Thoracic aorta (tissue), 2 donors: ENCODE measurements at regions not wholly inside any gene's neighbourhood (a gene's known extent, or its start where the extent isn't known, plus 50 kb on each side); places are given as distances from the start of the nearest gene placed in this dataset.

Source experiments
- ATAC-seq: fragments of 150-250 bp; one replicate; pipeline ENCODE4 v1.8.0; 2017; ENCODE audit warnings: low read depth; ENCODE audit not compliant: insufficient number of reproducible peaks, low FRiP score
- DNase-seq: peaks from one replicate; pipeline ENCODE4 v3.0.0-alpha.2; 2020; ENCODE audit warnings: low spot score
- H3K27ac ChIP-seq, 2 donors: fragments of 200-600 bp; sonication (generic); 1 replicate in 1 of 2; 2 replicates in 1 of 2; pipeline ENCODE4 v1.5.1; 2016; ENCODE audit warnings: mild to moderate bottlenecking in 2 of 2, moderate library complexity in 2 of 2
- H3K27me3 ChIP-seq: fragments of 200-600 bp; sonication (generic); replicated peaks from 2 replicates; pipeline ENCODE4 v1.6.0; 2016; ENCODE audit warnings: mild to moderate bottlenecking; ENCODE audit not compliant: insufficient read depth
- H3K36me3 ChIP-seq: fragments of 200-600 bp; sonication (generic); one replicate; pipeline ENCODE4 v1.5.1; 2016
- H3K4me1 ChIP-seq, 2 donors: fragments of 200-600 bp; sonication (generic); 1 replicate in 1 of 2; 2 replicates in 1 of 2; pipeline versions ENCODE4 v1.5.1 to v1.6.0; 2016; ENCODE audit warnings: low read depth in 2 of 2, mild to moderate bottlenecking in 1 of 2; ENCODE audit not compliant: control insufficient read depth in 1 of 2
- H3K4me3 ChIP-seq: fragments of 200-600 bp; sonication (generic); 2 replicates; pipeline ENCODE4 v1.5.1; 2016; ENCODE audit warnings: mild to moderate bottlenecking
- H3K9me3 ChIP-seq: fragments of 200-600 bp; sonication (generic); 2 replicates; pipeline ENCODE4 v1.5.1; 2016
- TF ChIP-seq, protein P1 (sequence below): fragments of 200-600 bp; sonication (generic); IDR thresholded peaks from one replicate; pipeline ENCODE4 v1.5.1; 2019; ENCODE audit warnings: antibody characterized with exemption

DNA sequence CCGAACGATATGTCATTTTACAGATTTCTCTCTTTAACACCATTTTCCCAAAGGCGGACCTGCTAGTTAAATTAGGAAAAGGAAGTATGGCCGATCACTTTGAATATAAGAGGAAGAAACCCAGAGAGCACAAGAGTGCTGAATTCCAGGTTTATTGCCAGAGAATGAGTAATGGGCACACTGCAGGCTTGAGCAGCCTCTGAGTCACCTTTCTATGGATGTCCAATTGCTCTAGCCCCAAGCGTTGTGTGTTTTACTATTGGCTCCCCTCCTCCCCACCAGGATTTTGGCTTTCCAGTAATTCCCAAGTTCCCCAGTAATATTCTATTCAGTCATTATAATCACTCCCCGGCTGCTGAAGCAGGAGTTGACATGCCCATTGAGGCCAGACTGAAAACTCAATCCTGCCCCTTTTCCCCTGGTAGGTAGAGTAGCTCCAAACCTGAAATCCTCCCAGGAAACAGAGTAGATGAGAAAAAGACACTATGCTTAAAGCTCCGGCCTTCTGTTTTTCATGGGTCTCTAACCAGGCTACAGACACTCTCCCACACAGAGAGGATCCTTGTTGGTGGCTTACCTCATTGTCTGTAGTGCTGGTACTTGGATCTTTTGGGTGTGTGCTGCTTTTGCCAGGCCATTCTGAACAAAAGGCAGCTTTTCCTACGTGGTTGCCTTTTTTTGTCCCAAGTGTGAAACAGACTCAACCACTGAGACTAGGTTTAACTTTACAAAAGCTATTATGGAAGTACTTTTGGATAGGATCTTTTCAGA lies 704.3 kb upstream of the FLRT2 start:
- Histone ChIP-seq H3K9me3 (no peaks in the 10 kb centered on the region), H3K4me1 (no peaks in the 10 kb centered on the region)
- no peak for ATAC-seq

DNA sequence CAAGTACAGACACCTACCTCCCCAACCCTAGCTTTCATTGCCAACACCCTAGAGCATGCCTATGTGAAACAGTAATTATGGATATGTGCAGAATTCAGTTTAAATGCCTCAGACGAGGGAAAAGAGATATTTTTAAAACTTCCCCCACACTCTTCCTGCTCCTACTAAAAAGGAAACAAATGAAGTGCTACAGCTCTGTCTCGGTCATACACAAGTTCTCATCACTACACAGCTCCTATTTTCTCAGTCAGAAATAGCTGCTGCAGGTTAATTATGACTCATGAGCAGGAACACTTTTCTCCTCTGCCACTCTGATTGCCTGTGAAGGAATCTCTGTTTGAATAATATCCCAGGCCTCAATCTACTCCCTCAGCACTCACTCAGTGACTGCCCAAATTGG lies 703.6 kb upstream of the FLRT2 start:
- no peaks in the 10 kb centered on the region for H3K36me3 ChIP-seq
- TF ChIP-seq, protein P1, sequence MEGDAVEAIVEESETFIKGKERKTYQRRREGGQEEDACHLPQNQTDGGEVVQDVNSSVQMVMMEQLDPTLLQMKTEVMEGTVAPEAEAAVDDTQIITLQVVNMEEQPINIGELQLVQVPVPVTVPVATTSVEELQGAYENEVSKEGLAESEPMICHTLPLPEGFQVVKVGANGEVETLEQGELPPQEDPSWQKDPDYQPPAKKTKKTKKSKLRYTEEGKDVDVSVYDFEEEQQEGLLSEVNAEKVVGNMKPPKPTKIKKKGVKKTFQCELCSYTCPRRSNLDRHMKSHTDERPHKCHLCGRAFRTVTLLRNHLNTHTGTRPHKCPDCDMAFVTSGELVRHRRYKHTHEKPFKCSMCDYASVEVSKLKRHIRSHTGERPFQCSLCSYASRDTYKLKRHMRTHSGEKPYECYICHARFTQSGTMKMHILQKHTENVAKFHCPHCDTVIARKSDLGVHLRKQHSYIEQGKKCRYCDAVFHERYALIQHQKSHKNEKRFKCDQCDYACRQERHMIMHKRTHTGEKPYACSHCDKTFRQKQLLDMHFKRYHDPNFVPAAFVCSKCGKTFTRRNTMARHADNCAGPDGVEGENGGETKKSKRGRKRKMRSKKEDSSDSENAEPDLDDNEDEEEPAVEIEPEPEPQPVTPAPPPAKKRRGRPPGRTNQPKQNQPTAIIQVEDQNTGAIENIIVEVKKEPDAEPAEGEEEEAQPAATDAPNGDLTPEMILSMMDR: no peak
- ATAC-seq: no peak

More for the DNA sequence above, 704.3 kb upstream of the FLRT2 start:
- Histone ChIP-seq H3K27ac (no peak overlapping the region), H3K27me3 (no peaks in the 10 kb centered on the region), H3K36me3 (no peaks in the 10 kb centered on the region), H3K4me3 (no peak overlapping the region)
- TF ChIP-seq, protein P1: no peak
- DNase-seq: no peak

DNA sequence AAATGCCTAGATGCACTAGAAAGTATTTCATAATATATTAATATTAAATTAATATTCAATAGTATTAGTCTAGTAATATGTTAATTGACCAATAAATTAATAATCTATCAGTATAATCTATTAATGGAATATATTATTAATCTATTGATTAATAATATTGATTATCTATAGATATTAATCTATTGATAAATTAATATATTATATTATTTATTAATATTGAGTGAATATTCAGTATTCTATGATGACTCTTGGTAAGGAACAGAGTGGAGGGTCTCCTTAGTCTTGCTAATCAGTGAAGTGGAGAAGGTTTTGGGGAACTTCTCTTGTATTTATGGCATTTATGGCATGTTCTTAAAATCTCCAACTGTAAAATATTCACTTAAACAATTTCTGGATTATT lies 679.3 kb upstream of the FLRT2 start:
- TF ChIP-seq, protein P1: no peak
- H3K27me3 ChIP-seq: no peaks in the 10 kb centered on the region
- no peaks in the 10 kb centered on the region for H3K36me3 ChIP-seq
- H3K27ac ChIP-seq: no peak overlapping the region
- DNase-seq (no peak), ATAC-seq (no peak)
- H3K4me1 ChIP-seq: no peaks in the 10 kb centered on the region
- H3K4me3 ChIP-seq: no peak overlapping the region
- H3K9me3 ChIP-seq: no peaks in the 10 kb centered on the region

More for the DNA sequence above, 703.6 kb upstream of the FLRT2 start:
- Histone ChIP-seq H3K9me3 (no peaks in the 10 kb centered on the region), H3K4me3 (no peak overlapping the region), H3K4me1 (no peaks in the 10 kb centered on the region), H3K27ac (no peak overlapping the region), H3K27me3 (no peaks in the 10 kb centered on the region)
- DNase-seq: no peak

DNA sequence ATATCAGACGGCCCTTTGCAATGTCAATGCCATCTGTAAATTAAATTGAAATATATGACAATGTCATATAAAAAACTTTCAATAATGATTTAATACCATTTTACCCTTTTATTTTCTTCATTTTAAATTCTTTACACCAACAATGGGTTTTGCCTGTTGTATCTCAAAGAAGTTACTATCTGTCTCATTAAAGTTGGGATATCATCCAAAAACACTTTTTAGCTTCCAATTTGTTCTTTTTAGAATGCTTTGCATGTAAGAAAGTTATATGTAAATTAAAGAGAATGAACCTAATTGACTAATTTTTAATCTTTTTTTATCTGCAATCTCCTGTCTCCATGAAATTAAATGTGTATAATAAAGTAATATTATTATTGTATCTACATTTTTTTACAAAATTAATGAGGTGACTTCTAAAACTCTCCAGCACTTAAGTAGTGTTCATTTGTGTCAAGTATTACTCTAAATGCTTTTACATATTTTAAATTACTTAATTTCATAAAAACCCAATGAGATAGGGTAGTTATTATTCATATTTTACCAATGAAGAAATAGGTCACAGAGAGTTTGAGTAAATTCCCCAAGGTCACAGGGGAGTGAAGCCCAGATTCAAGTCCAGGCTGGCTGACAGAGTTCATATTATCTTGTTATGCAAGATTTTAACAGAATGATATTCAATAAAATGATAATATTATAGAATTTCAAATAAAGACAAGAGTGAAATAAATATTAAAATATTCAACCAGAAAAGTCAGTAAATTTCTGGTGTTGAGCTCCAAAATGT lies 673.0 kb upstream of the FLRT2 start:
- Histone ChIP-seq H3K4me1 (no peaks in the 10 kb centered on the region), H3K27ac (no peak overlapping the region), H3K9me3 (no peaks in the 10 kb centered on the region), H3K27me3 (no peaks in the 10 kb centered on the region), H3K4me3 (no peak overlapping the region), H3K36me3 (no peaks in the 10 kb centered on the region)
- DNase-seq (no peak), ATAC-seq (no peak)
- TF ChIP-seq, protein P1: no peak

DNA sequence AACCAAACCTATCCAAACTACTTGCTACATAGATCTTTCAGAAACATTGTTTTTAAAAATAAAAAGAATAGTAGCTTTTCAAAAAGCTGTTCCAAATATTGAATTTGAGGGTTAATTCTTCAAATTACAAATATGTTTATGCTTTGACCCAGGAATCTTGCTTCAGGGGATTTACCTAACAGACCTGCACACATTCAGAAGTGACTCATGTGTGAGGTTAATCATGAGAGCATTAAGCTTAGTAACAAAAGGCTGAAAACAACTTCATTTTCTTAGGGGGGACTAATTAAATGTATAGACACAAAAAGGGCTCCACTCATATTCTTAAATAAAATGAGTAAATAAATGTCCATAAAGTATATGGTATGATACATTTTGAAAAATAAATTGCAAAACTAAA lies 672.4 kb upstream of the FLRT2 start:
- TF ChIP-seq, protein P1: no peak
- no peaks in the 10 kb centered on the region for H3K36me3 ChIP-seq
- H3K27ac ChIP-seq: no peak overlapping the region
- H3K4me1 ChIP-seq: no peaks in the 10 kb centered on the region
- DNase-seq: no peak
- no peak overlapping the region for H3K4me3 ChIP-seq
- ATAC-seq: no peak
- no peaks in the 10 kb centered on the region for H3K9me3 ChIP-seq
- no peaks in the 10 kb centered on the region for H3K27me3 ChIP-seq
